DOHH2 (cell line): ENCODE measurements at regions not wholly inside any gene's neighbourhood (a gene's known extent, or its start where the extent isn't known, plus 50 kb on each side); places are given as distances from the start of the nearest gene placed in this dataset.

Source experiments
- H3F3A ChIP-seq: fragments of 200-600 bp; sonication (generic), shearing (Covaris generic); 2 replicates; pipeline ENCODE4 v1.6.0; 2016; ENCODE audit warnings: antibody characterized with exemption, mild to moderate bottlenecking; ENCODE audit not compliant: control insufficient read depth, insufficient read depth
- H3K27ac ChIP-seq: fragments of 200-600 bp; sonication (generic); 2 replicates; pipeline ENCODE4 v1.5.1; 2014; ENCODE audit warnings: low read depth, mild to moderate bottlenecking, low read length, moderate library complexity
- H3K27me3 ChIP-seq: fragments of 200-600 bp; sonication (generic); 2 replicates; pipeline ENCODE4 v1.6.1; 2014; ENCODE audit warnings: mild to moderate bottlenecking, low read length, mixed read lengths; ENCODE audit not compliant: control insufficient read depth
- H3K36me3 ChIP-seq: fragments of 200-600 bp; sonication (generic); 2 replicates; pipeline ENCODE4 v1.6.1; 2014; ENCODE audit warnings: mild to moderate bottlenecking, low read length, moderate library complexity, mixed read lengths; ENCODE audit not compliant: control insufficient read depth
- H3K4me1 ChIP-seq: fragments of 200-600 bp; sonication (generic); 2 replicates; pipeline ENCODE4 v1.6.1; 2014; ENCODE audit warnings: mild to moderate bottlenecking, low read length, mixed read lengths; ENCODE audit not compliant: control insufficient read depth
- H3K4me2 ChIP-seq: fragments of 200-600 bp; sonication (generic); 2 replicates; pipeline ENCODE4 v1.6.0; 2014; ENCODE audit warnings: mild to moderate bottlenecking, low read length, moderate library complexity
- H3K4me3 ChIP-seq: fragments of 200-600 bp; sonication (generic); 2 replicates; pipeline ENCODE4 v1.5.1; 2014; ENCODE audit warnings: mild to moderate bottlenecking, low read length, mixed read lengths
- H3K79me2 ChIP-seq: fragments of 200-600 bp; sonication (generic); 2 replicates; pipeline ENCODE4 v1.6.1; 2014; ENCODE audit warnings: mild to moderate bottlenecking, low read length, mixed read lengths; ENCODE audit not compliant: control insufficient read depth
- H3K9me2 ChIP-seq: fragments of 200-600 bp; sonication (generic); replicated peaks from 2 replicates; pipeline ENCODE4 v1.6.1; 2014; ENCODE audit warnings: mild to moderate bottlenecking, low read length, mixed read lengths; ENCODE audit not compliant: control insufficient read depth
- H3K9me3 ChIP-seq: fragments of 200-600 bp; sonication (generic); 2 replicates; pipeline ENCODE4 v1.6.1; 2014; ENCODE audit warnings: antibody characterized with exemption, low read length, mixed read lengths; ENCODE audit not compliant: control insufficient read depth, insufficient read depth
- H4K20me1 ChIP-seq: fragments of 200-600 bp; sonication (generic); 2 replicates; pipeline ENCODE4 v1.6.0; 2014; ENCODE audit warnings: low read depth, mild to moderate bottlenecking, antibody characterized with exemption, low read length, moderate library complexity; ENCODE audit not compliant: control insufficient read depth, insufficient read depth
- CTCF ChIP-seq: fragments of 200-600 bp; sonication (generic); IDR thresholded peaks from one replicate; pipeline ENCODE4 v1.5.1; 2014; ENCODE audit warnings: antibody characterized with exemption, mild to moderate bottlenecking, low read depth, low read length; ENCODE audit not compliant: poor library complexity, severe bottlenecking
- EZH2phosphoT487 ChIP-seq: fragments of 200-600 bp; sonication (generic); IDR thresholded peaks from 2 replicates; pipeline ENCODE4 v1.6.1; 2017; ENCODE audit warnings: borderline replicate concordance, mild to moderate bottlenecking, antibody characterized with exemption, low read length, moderate library complexity, mixed read lengths

DNA sequence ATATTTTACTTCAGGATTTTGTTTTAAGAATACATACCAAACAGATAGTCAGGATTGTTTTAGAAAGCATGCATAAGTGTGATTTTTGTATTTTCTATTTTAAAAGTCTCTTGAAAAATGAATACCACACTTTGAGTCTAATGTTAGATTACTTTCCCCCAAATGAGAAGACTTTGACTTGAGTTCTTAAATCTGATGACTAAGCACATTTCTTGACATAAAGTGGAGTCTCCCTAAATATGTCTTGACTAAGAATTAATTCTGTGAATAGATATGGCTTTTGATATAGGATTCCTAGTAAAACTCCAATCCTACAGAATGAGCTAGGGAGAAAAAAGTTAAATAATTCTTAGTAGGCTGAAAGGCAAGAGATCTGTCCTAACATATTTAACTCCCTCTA lies 624.2 kb upstream of the SPRY2 start:
- TF ChIP-seq EZH2phosphoT487 = no peak
- TF ChIP-seq CTCF = no peak
- Histone ChIP-seq H3K4me2 (no peak overlapping the region), H3K27ac (no peak overlapping the region), H3K79me2 (no peaks in the 10 kb centered on the region), H3K4me1 (no peaks in the 10 kb centered on the region), H3K27me3 (no peaks in the 10 kb centered on the region), H4K20me1 (no peaks in the 10 kb centered on the region), H3K4me3 (no peak overlapping the region), H3K9me3 (no peaks in the 10 kb centered on the region), H3K9me2 (no peaks in the 10 kb centered on the region), H3F3A (no peaks in the 10 kb centered on the region), H3K36me3 (no peaks in the 10 kb centered on the region)

DNA sequence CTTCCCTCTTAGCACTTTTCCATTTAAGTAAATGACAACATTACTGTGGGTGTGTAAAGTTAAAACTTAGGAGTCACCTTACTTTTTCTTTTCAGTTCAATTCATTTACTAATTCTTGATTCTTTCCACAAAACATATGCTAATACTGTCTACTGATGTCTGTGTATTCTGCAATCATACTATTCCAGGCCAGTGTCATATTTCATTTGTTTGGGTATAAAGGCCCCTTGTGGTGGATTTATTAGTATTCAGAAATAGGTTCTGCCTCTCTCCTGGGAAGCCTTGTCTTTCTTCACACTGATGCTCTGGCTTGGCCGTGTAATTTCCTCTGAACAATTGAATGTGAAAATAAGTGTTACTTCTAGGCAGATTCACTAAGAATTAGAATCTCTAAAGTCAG lies 621.9 kb upstream of the SPRY2 start:
- Histone ChIP-seq H4K20me1 (no peaks in the 10 kb centered on the region), H3K4me2 (no peak overlapping the region), H3K9me3 (no peaks in the 10 kb centered on the region), H3K9me2 (no peaks in the 10 kb centered on the region), H3K79me2 (no peaks in the 10 kb centered on the region), H3F3A (no peaks in the 10 kb centered on the region), H3K36me3 (no peaks in the 10 kb centered on the region), H3K4me1 (no peaks in the 10 kb centered on the region), H3K4me3 (no peak overlapping the region), H3K27ac (no peak overlapping the region), H3K27me3 (no peaks in the 10 kb centered on the region)
- no peak for TF ChIP-seq CTCF
- no peak for TF ChIP-seq EZH2phosphoT487

- no peaks in the 10 kb centered on the region for H3F3A ChIP-seq
- H3K4me2 ChIP-seq = no peak overlapping the region
- H3K27ac ChIP-seq = no peak overlapping the region
- no peaks in the 10 kb centered on the region for H4K20me1 ChIP-seq
- H3K4me1 ChIP-seq = no peaks in the 10 kb centered on the region
- no peaks in the 10 kb centered on the region for H3K9me2 ChIP-seq
- no peaks in the 10 kb centered on the region for H3K79me2 ChIP-seq
- TF ChIP-seq EZH2phosphoT487 (no peak), CTCF (no peak)
- no peaks in the 10 kb centered on the region for H3K9me3 ChIP-seq
- H3K27me3 ChIP-seq = no peaks in the 10 kb centered on the region
- H3K36me3 ChIP-seq = no peaks in the 10 kb centered on the region
- H3K4me3 ChIP-seq = no peak overlapping the region
Measured at GRCh38 chr13:80962173-80962572, 621.2 kb upstream of the SPRY2 start.

DNA sequence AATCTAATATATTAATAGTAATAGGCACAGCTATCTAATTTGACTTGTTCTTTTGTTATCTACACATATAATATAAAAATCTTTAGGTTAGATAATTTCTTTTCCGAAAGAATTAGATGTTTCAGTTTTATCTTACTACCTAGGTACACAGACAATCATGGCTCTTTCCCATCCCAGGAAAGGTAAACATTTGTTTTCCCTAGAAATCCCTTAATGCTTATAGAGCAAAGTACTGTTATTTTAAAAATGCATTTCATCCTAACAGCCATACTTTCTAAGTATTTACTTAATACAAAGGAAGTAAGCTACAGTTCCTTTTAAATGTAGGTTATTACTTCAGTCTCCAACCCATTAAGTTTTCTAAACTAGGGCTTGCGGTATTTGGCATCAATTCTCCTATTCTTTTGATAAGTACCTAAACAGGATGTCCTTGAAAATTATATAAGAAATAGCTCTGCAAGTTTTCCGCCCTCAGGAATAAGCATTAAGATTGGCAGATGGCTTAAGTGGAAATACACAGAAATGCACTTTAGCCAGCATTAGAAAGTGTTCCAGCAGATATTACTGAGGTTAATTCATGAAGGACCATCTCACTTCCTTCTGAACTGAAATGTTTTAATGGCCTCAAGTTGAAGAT lies 616.2 kb upstream of the SPRY2 start:
- H3K9me3 ChIP-seq = no peaks in the 10 kb centered on the region
- H4K20me1 ChIP-seq = no peaks in the 10 kb centered on the region
- no peaks in the 10 kb centered on the region for H3K4me1 ChIP-seq
- no peak overlapping the region for H3K27ac ChIP-seq
- no peaks in the 10 kb centered on the region for H3F3A ChIP-seq
- no peaks in the 10 kb centered on the region for H3K9me2 ChIP-seq
- H3K27me3 ChIP-seq = no peaks in the 10 kb centered on the region
- H3K36me3 ChIP-seq = no peaks in the 10 kb centered on the region
- H3K79me2 ChIP-seq = no peaks in the 10 kb centered on the region
- H3K4me2 ChIP-seq = no peak overlapping the region
- no peak for TF ChIP-seq CTCF
- H3K4me3 ChIP-seq = no peak overlapping the region
